Neural cell (in vitro differentiated cells): ENCODE measurements at regions not wholly inside any gene's neighbourhood (a gene's known extent, or its start where the extent isn't known, plus 50 kb on each side); places are given as distances from the start of the nearest gene placed in this dataset.

ENCODE experiments used
- CTCF ChIP-seq: fragments of 450-650 bp; IDR thresholded peaks from 2 replicates; pipeline ENCODE4 v1.5.1; 2014; ENCODE audit warnings: antibody characterized with exemption, mild to moderate bottlenecking, moderate library complexity; ENCODE audit not compliant: poor library complexity, severe bottlenecking
- EP300 ChIP-seq: fragments of 450-650 bp; conservative IDR thresholded peaks from 2 replicates; pipeline ENCODE4 v1.6.1; 2014; ENCODE audit warnings: antibody characterized with exemption, mild to moderate bottlenecking, moderate library complexity; ENCODE audit not compliant: poor library complexity, severe bottlenecking
- EZH2 ChIP-seq: fragments of 200-600, 300-800 bp; shearing (Covaris generic), sonication (generic); IDR thresholded peaks from 2 replicates; pipeline ENCODE4 v1.6.1; 2014; ENCODE audit warnings: antibody characterized with exemption, low read length, borderline replicate concordance, mild to moderate bottlenecking; ENCODE audit not compliant: insufficient read depth, poor library complexity, severe bottlenecking
- MXI1 ChIP-seq: fragments of 450-650 bp; conservative IDR thresholded peaks from 2 replicates; pipeline ENCODE4 v1.6.1; 2014; ENCODE audit warnings: antibody characterized with exemption, mild to moderate bottlenecking; ENCODE audit not compliant: poor library complexity, severe bottlenecking
- POLR2AphosphoS5 ChIP-seq: IDR thresholded peaks from 2 replicates; pipeline ENCODE4 v1.6.1; 2012
- RAD21 ChIP-seq: fragments of 450-650 bp; conservative IDR thresholded peaks from 2 replicates; pipeline ENCODE4 v1.6.1; 2014; ENCODE audit warnings: antibody characterized with exemption, mild to moderate bottlenecking, moderate library complexity
- REST ChIP-seq: IDR thresholded peaks from 2 replicates; pipeline ENCODE4 v1.6.1; 2012; ENCODE audit warnings: borderline replicate concordance
- SMC3 ChIP-seq: fragments of 450-650 bp; conservative IDR thresholded peaks from 2 replicates; pipeline ENCODE4 v1.6.1; 2014; ENCODE audit warnings: antibody characterized with exemption, mild to moderate bottlenecking, moderate library complexity; ENCODE audit not compliant: poor library complexity
- TAF1 ChIP-seq: IDR thresholded peaks from 2 replicates; pipeline ENCODE4 v1.6.1; 2012; ENCODE audit warnings: low read depth

- no peak for TF ChIP-seq EP300
- TF ChIP-seq CTCF, result no peak
- TF ChIP-seq SMC3, result no peak
- no peak for TF ChIP-seq EZH2
- no peak for TF ChIP-seq POLR2AphosphoS5
- TF ChIP-seq REST, result no peak
- no peak for TF ChIP-seq TAF1
- no peak for TF ChIP-seq RAD21
- no peak for TF ChIP-seq MXI1
Observed at GRCh38 chr13:62551588-62551987, 1135.9 kb upstream of the PCDH20 start.
